Uterus (tissue), 3 donors: ENCODE measurements at regions not wholly inside any gene's neighbourhood (a gene's known extent, or its start where the extent isn't known, plus 50 kb on each side); places are given as distances from the start of the nearest gene placed in this dataset.

ENCODE experiments used
- DNase-seq, 2 donors: peaks; one replicate each; pipeline ENCODE4 v3.0.0-alpha.2; 2019 to 2020
- H3K27ac ChIP-seq, 2 donors: fragments of 200-600 bp; sonication (generic); 1 replicate in 1 of 2; 2 replicates in 1 of 2; pipeline ENCODE4 v1.5.1; 2016 to 2018
- H3K27me3 ChIP-seq, 2 donors: fragments of 200-600 bp; sonication (generic); one replicate each; pipeline ENCODE4 v1.5.1; 2018 to 2019; ENCODE audit warnings: control low read depth in 1 of 2
- H3K36me3 ChIP-seq, 2 donors: fragments of 200-600 bp; sonication (generic); one replicate each; pipeline ENCODE4 v1.5.1; 2019; ENCODE audit warnings: control low read depth in 1 of 2
- H3K4me1 ChIP-seq, 2 donors: fragments of 200-600 bp; sonication (generic); one replicate each; pipeline ENCODE4 v1.5.1; 2018 to 2019; ENCODE audit warnings: control low read depth in 1 of 2
- H3K4me3 ChIP-seq, 2 donors: fragments of 200-600 bp; sonication (generic); 1 replicate in 1 of 2; 2 replicates in 1 of 2; pipeline ENCODE4 v1.5.1; 2018 to 2019; ENCODE audit warnings: mild to moderate bottlenecking in 1 of 2
- H3K9me3 ChIP-seq, 2 donors: fragments of 200-600 bp; sonication (generic); one replicate each; pipeline ENCODE4 v1.5.1; 2019; ENCODE audit warnings: control low read depth in 1 of 2
- POLR2A ChIP-seq, 2 donors: fragments of 450-650 bp; IDR thresholded peaks; one replicate each; pipeline ENCODE4 v1.6.1; 2016; ENCODE audit warnings: antibody characterized with exemption in 2 of 2, mild to moderate bottlenecking in 1 of 2, moderate library complexity in 1 of 2
- intact Hi-C: fragments of 100-400 bp; cut with DNase I; formaldehyde crosslinking; loops from one replicate; pipeline ENCODE4 v1.15.1; 2023; ENCODE audit warnings: low total_unique reads
- TF ChIP-seq, protein P1 (sequence below), 4 experiments: fragments of 200-600 bp in 2 of 4; fragments of 450-650 bp in 2 of 4; sonication (generic) in 2 of 4; IDR thresholded peaks; one replicate each; pipeline ENCODE4 v1.5.1; 2016 to 2019; ENCODE audit warnings: antibody characterized with exemption in 4 of 4, mild to moderate bottlenecking in 2 of 4, moderate library complexity in 1 of 4
- donor health status: DM: yes; HTN: yes; CAD: no.

DNA sequence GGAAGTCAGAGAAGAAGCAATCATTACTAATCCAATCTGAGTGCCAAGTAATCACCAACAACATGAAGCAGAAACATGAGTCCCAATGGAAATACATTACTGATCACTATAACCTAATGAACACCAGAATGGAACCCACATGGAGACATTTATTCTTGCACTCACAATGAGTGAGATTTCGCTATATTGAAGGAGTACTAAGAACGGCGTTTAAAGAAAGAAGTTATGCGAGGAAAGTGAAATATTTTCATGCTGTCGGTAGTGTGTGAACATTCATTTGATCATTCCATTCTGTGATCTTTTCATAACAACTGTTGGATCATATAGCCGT, 181.1 kb downstream of the IRS1 start:
- intact Hi-C loops, result no loop called here
- Histone ChIP-seq H3K27me3 (no peaks in the 10 kb centered on the region), H3K4me3 (no peak overlapping the region)

DNA sequence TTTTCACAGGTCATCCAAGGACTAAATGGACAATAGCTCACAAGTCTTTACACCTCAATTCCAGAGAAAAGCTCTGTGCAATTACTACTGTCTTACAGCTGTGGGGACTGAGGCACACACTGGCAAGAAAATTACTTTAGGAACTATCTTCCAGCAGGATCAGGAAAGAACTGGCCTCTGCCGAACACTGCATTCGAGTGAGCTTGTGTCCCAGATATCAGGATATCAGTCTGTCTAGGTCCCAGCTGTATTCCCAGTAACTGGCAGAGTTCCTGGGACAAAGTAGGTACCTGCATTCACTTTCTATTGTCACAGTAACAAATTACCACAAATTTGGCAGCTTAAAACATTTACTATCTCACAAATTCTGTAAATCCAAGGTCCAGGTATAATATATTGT, 183.7 kb downstream of the IRS1 start:
- intact Hi-C loops, result no loop called here
- Histone ChIP-seq H3K4me1 (no peaks in the 10 kb centered on the region), H3K9me3 (no peaks in the 10 kb centered on the region), H3K27me3 (no peaks in the 10 kb centered on the region), H3K4me3 (no peak overlapping the region), H3K27ac (no peak overlapping the region), H3K36me3 (no peaks in the 10 kb centered on the region)
- DNase-seq, result no peak
- TF ChIP-seq, protein P1, sequence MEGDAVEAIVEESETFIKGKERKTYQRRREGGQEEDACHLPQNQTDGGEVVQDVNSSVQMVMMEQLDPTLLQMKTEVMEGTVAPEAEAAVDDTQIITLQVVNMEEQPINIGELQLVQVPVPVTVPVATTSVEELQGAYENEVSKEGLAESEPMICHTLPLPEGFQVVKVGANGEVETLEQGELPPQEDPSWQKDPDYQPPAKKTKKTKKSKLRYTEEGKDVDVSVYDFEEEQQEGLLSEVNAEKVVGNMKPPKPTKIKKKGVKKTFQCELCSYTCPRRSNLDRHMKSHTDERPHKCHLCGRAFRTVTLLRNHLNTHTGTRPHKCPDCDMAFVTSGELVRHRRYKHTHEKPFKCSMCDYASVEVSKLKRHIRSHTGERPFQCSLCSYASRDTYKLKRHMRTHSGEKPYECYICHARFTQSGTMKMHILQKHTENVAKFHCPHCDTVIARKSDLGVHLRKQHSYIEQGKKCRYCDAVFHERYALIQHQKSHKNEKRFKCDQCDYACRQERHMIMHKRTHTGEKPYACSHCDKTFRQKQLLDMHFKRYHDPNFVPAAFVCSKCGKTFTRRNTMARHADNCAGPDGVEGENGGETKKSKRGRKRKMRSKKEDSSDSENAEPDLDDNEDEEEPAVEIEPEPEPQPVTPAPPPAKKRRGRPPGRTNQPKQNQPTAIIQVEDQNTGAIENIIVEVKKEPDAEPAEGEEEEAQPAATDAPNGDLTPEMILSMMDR (IDR thresholded peaks at IDR 0.05), result no peak
- TF ChIP-seq POLR2A (IDR thresholded peaks at IDR 0.05), result no peak

More for the DNA sequence above, 181.1 kb downstream of the IRS1 start:
- no peak for DNase-seq
- peaks cover 0 to 7% of the 10 kb centered on the region in 2 donors for H3K4me1 ChIP-seq
- no peak overlapping the region for H3K27ac ChIP-seq
- TF ChIP-seq POLR2A (IDR thresholded peaks at IDR 0.05), result no peak
- TF ChIP-seq, protein P1 (IDR thresholded peaks at IDR 0.05), result no peak
- no peaks in the 10 kb centered on the region for H3K9me3 ChIP-seq
- H3K36me3 ChIP-seq, result no peaks in the 10 kb centered on the region

DNA sequence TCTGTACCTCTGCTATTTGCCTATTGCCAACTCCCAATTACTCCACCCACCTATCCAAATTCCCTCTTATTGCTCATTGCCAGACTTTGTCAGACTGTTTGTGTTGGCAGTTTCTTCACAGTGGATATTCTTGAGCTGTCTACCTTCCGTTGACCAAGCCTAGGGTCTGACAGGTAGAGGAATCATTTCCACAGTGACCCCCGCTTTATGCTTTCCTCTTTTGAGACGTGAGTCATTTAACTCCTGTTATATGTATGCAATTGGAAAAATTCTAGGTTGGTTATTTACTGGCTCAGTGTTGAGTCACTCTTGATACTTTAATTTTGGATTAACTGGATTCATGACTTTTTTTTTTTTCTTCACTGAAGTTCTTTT, 187.7 kb downstream of the IRS1 start:
- H3K27ac ChIP-seq, result no peak overlapping the region
- intact Hi-C loops, result no loop called here
- no peaks in the 10 kb centered on the region for H3K4me1 ChIP-seq

DNA sequence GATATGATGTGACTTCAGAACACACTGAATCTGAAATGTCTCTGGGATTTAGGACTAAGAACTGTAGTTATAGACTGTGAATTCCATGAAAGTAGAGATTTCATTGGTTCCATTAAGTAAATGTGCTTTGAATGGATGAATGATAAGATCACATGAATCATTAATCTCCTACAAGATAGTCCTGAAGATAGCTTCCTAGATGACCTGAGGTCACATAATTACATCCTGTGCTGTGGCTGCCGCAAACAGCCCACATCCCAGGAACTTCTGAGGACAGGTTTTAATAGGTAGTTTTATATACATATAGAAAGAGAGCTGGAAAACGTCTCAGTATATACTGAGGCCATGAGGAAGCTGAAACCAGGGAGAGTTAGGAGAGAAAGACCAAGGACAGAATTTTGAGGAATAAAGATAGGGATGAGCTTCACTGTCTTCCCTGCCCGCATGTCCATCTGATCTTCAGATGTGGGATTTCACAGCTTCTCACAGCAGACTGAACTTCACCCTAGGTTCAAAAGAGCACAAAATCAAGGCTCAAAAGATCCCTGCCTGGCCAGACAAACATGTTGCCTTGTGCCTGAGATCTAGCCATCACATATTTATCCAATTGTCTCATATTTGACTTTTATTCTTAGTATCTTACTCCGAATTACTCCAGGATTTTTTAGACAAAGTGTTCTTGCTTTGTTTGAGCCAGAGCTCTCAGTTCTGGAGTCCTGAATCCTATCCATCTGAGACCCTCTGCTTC, 188.2 kb downstream of the IRS1 start:
- H3K9me3 ChIP-seq, result no peaks in the 10 kb centered on the region
- no peaks in the 10 kb centered on the region for H3K27me3 ChIP-seq
- no peak overlapping the region for H3K4me3 ChIP-seq
- no peak for TF ChIP-seq POLR2A (IDR thresholded peaks at IDR 0.05)
- TF ChIP-seq, protein P1 (IDR thresholded peaks at IDR 0.05), result no peak
- H3K36me3 ChIP-seq, result no peaks in the 10 kb centered on the region
- intact Hi-C loops, result no loop called here
- no peak for DNase-seq
- H3K27ac ChIP-seq, result no peak overlapping the region
- no peaks in the 10 kb centered on the region for H3K4me1 ChIP-seq

More for the DNA sequence above, 187.7 kb downstream of the IRS1 start:
- no peak for DNase-seq
- no peaks in the 10 kb centered on the region for H3K36me3 ChIP-seq
- H3K9me3 ChIP-seq, result no peaks in the 10 kb centered on the region
- H3K27me3 ChIP-seq, result no peaks in the 10 kb centered on the region
- H3K4me3 ChIP-seq, result no peak overlapping the region
- no peak for TF ChIP-seq POLR2A (IDR thresholded peaks at IDR 0.05)
- TF ChIP-seq, protein P1 (IDR thresholded peaks at IDR 0.05), result no peak

DNA sequence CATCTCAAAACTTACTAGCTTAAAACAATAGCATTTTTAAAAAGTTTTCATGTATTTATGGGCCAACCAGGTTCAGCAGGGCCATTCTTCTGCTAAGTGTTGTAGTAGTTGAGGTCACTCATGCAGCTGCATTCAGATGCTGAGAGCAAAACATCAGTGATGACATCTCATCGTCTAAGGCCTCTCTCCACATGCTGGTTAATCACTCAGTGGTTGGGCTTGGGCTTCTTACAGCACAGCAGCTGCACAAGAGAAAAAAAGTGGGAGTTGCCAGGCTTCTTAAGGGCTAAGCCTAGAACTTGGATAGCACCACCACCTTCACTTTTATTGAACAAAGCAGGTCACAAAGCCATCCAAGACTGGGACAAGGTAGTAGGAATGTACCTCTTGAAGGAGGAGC, 190.3 kb downstream of the IRS1 start:
- H3K4me3 ChIP-seq, result no peak overlapping the region
- no peak overlapping the region for H3K27ac ChIP-seq
- intact Hi-C loops, result no loop called here
- no peaks in the 10 kb centered on the region for H3K36me3 ChIP-seq
- H3K4me1 ChIP-seq, result no peaks in the 10 kb centered on the region
- no peaks in the 10 kb centered on the region for H3K27me3 ChIP-seq
- DNase-seq, result no peak
- H3K9me3 ChIP-seq, result no peaks in the 10 kb centered on the region
- no peak for TF ChIP-seq POLR2A (IDR thresholded peaks at IDR 0.05)
- TF ChIP-seq, protein P1 (IDR thresholded peaks at IDR 0.05), result no peak
